ENCODE measurements at regions not wholly inside any gene's neighbourhood (a gene's known extent, or its start where the extent isn't known, plus 50 kb on each side); places are given as distances from the start of the nearest gene placed in this dataset.
"Not testable (repeated sequence)": the region's sequence is repeated elsewhere in the genome, so short reads cannot be mapped to it uniquely, and the experiment has no call there.

DNA sequence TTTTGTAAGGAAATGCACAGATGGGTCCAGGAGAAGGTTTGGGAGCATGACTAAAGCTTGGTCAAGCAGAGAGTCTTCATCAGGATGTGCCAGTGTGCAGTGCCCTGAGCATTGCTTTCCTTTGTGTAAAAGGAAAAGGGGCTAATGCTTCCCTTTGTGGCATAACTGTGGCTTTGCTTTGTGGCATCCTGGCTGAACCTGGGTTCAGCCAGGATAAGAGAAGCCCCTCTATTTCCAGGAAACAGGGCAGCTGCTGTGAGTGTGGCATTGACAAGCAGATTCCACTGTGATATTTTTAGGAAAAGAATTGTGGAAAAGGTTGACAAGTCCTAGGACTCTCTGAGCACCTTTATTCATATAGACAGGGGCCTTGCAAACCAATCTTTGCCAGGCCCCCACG, 193.4 kb upstream of the CXCL12 start:
- Histone ChIP-seq H3K4me1 (ENCODE audit: control insufficient read depth in 2 of 2, insufficient read depth in 2 of 2, low read length in 2 of 2) (no peaks in the 10 kb centered on the region), H3K9me3 (ENCODE audit: control extremely low read depth in 1 of 3, control insufficient read depth in 2 of 3, insufficient read depth in 1 of 3, low read length in 2 of 3) (peaks cover 0 to 2% (median 0%) of the 10 kb centered on the region in 3 donors), H3K27ac (ENCODE audit: low read length in 2 of 2) (no peak overlapping the region), H4K20me1 (ENCODE audit: control insufficient read depth, insufficient read depth, low read length, poor library complexity, severe bottlenecking) (no peaks in the 10 kb centered on the region), H2AFZ (ENCODE audit: insufficient read depth, low read depth, low read length, poor library complexity, severe bottlenecking) (no peak overlapping the region), H3K36me3 (replicated peaks in 1 of 2; ENCODE audit: control extremely low read depth in 1 of 2, control insufficient read depth in 1 of 2, extremely low read depth in 1 of 2, insufficient read depth in 2 of 2, low read length in 1 of 2) (no peaks in the 10 kb centered on the region), H3K4me2 (replicated peaks; ENCODE audit: low read depth, low read length, poor library complexity, severe bottlenecking) (no peak overlapping the region), H3K4me3 (ENCODE audit: control extremely low read depth in 1 of 5, extremely low read depth in 1 of 5, insufficient read depth in 1 of 5, low read depth in 2 of 5, low read length in 4 of 5) (no peak overlapping the region), H3K79me2 (ENCODE audit: control insufficient read depth, insufficient read depth, low read length) (no peaks in the 10 kb centered on the region), H3K9ac (ENCODE audit: low read length) (no peak overlapping the region), H3K27me3 (replicated peaks in 1 of 4; ENCODE audit: control extremely low read depth in 1 of 4, control insufficient read depth in 3 of 4, insufficient read depth in 4 of 4, low read length in 3 of 4) (no peaks in the 10 kb centered on the region)
- DNase-seq, result no peak
- Mint-ChIP-seq H3K27me3 (no peaks in the 10 kb centered on the region), H3K4me3 (no peak overlapping the region), H3K4me1 (no peaks in the 10 kb centered on the region), H3K9me3 (ENCODE audit: insufficient read depth) (no peaks in the 10 kb centered on the region), H3K27ac (no peak overlapping the region)
- CTCF ChIA-PET, result no interaction called here
- ATAC-seq (ENCODE audit: low read depth), result no peak
- TF ChIP-seq EZH2 (IDR thresholded peaks at IDR 0.05; ENCODE audit: borderline replicate concordance, insufficient read depth, low read depth, low read length, poor library complexity, severe bottlenecking) (no peak), CTCF (IDR thresholded peaks at IDR 0.05) (no peak)
- POLR2A ChIA-PET, result no interaction called here
- WGBS (ENCODE audit: insufficient coverage), result no CpG with 5 or more reads among the region's 1 CpG
- intact Hi-C loops (cut with micrococcal nuclease), result no loop called here

DNA sequence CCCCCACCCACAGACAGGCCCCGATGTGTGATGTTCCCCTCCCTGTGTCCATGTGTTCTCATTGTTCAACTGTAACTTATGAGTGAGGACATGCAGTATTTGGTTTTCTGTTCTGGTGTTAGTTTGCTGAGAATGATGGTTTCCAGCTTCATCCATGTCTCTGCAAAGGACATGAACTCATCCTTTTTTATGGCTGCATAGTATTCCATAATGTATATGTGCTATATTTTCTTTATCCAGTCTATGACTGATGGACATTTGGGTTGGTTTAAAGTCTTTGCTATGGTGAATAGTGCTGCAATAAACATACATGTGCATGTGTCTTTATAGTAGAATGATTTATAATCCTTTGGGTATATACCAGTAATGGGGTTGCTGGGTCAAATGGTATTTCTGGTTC, 194.1 kb upstream of the CXCL12 start:
- DNase-seq; POLR2A ChIA-PET; H3K27ac Mint-ChIP-seq; H3K9me3 ChIP-seq (ENCODE audit: control extremely low read depth in 1 of 3, control insufficient read depth in 2 of 3, insufficient read depth in 1 of 3, low read length in 2 of 3); H3K79me2 ChIP-seq (ENCODE audit: control insufficient read depth, insufficient read depth, low read length); H3K4me2 ChIP-seq (replicated peaks; ENCODE audit: low read depth, low read length, poor library complexity, severe bottlenecking); H3K4me3 Mint-ChIP-seq; CTCF ChIA-PET; H4K20me1 ChIP-seq (ENCODE audit: control insufficient read depth, insufficient read depth, low read length, poor library complexity, severe bottlenecking); H3K4me3 ChIP-seq (ENCODE audit: control extremely low read depth in 1 of 5, extremely low read depth in 1 of 5, insufficient read depth in 1 of 5, low read depth in 2 of 5, low read length in 4 of 5); intact Hi-C loops (cut with micrococcal nuclease); H3K9ac ChIP-seq (ENCODE audit: low read length); H3K27ac ChIP-seq (ENCODE audit: low read length in 2 of 2); ATAC-seq (ENCODE audit: low read depth); H3K36me3 ChIP-seq (replicated peaks in 1 of 2; ENCODE audit: control extremely low read depth in 1 of 2, control insufficient read depth in 1 of 2, extremely low read depth in 1 of 2, insufficient read depth in 2 of 2, low read length in 1 of 2); H3K27me3 ChIP-seq (replicated peaks in 1 of 4; ENCODE audit: control extremely low read depth in 1 of 4, control insufficient read depth in 3 of 4, insufficient read depth in 4 of 4, low read length in 3 of 4); H3K4me1 ChIP-seq (ENCODE audit: control insufficient read depth in 2 of 2, insufficient read depth in 2 of 2, low read length in 2 of 2); H3K9me3 Mint-ChIP-seq (ENCODE audit: insufficient read depth); H2AFZ ChIP-seq (ENCODE audit: insufficient read depth, low read depth, low read length, poor library complexity, severe bottlenecking); H3K27me3 Mint-ChIP-seq; H3K4me1 Mint-ChIP-seq: not testable (repeated sequence)
- no CpG with 5 or more reads among the region's 1 CpG for WGBS (ENCODE audit: insufficient coverage)

Data from B cell (primary cell).